ENCODE measurements at regions not wholly inside any gene's neighbourhood (a gene's known extent, or its start where the extent isn't known, plus 50 kb on each side); places are given as distances from the start of the nearest gene placed in this dataset.

DNA sequence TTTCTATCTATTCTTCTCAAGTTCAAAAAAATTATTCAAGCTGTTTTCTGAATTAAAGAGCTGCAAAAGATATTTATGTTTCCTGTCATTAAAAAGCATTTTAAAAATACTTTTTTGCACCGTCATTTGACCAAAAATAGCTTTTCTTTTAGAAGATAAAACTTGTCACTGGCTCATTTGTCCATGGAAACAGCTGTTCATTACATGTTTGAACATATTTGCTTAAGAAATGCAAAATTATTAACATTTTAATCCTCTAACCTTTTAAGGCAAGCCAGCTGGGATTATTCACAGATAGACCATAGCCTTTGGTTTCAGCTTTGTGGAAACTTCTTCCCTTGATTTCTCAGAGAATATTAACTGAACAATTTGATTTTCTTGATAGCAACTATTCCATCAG is 393.9 kb downstream of the TUSC1 start:
- H3K4me1 Mint-ChIP-seq (ENCODE audit: low read depth): no peaks in the 10 kb centered on the region
- H3K9me3 Mint-ChIP-seq: peaks cover 10% of the 10 kb centered on the region
- no peaks in the 10 kb centered on the region for H3K36me3 Mint-ChIP-seq (ENCODE audit: low read depth)
- DNase-seq (no peak), ATAC-seq (ENCODE audit: poor library complexity) (no peak)
- TF ChIP-seq, protein P1, sequence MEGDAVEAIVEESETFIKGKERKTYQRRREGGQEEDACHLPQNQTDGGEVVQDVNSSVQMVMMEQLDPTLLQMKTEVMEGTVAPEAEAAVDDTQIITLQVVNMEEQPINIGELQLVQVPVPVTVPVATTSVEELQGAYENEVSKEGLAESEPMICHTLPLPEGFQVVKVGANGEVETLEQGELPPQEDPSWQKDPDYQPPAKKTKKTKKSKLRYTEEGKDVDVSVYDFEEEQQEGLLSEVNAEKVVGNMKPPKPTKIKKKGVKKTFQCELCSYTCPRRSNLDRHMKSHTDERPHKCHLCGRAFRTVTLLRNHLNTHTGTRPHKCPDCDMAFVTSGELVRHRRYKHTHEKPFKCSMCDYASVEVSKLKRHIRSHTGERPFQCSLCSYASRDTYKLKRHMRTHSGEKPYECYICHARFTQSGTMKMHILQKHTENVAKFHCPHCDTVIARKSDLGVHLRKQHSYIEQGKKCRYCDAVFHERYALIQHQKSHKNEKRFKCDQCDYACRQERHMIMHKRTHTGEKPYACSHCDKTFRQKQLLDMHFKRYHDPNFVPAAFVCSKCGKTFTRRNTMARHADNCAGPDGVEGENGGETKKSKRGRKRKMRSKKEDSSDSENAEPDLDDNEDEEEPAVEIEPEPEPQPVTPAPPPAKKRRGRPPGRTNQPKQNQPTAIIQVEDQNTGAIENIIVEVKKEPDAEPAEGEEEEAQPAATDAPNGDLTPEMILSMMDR (IDR thresholded peaks at IDR 0.05): no peak
- Histone ChIP-seq H3K9me3 (ENCODE audit: control insufficient read depth in 1 of 2, insufficient read depth in 1 of 2, low read length in 2 of 2) (peaks cover 0 to 4% of the 10 kb centered on the region in 2 experiments), H3K4me1 (ENCODE audit: insufficient read depth, low read length) (no peaks in the 10 kb centered on the region), H3K36me3 (ENCODE audit: insufficient read depth, low read length) (no peaks in the 10 kb centered on the region), H3K27me3 (ENCODE audit: control insufficient read depth in 1 of 2, insufficient read depth in 2 of 2, low read length in 2 of 2) (no peaks in the 10 kb centered on the region), H3K4me3 (ENCODE audit: low read length) (no peak overlapping the region), H3K27ac (ENCODE audit: low read depth in 1 of 2, low read length in 2 of 2) (no peak overlapping the region)
- CTCF ChIA-PET: no interaction called here
- intact Hi-C loops (cut with DNase I, micrococcal nuclease): no loop called here
- H3K27ac Mint-ChIP-seq: no peak overlapping the region
- H3K27me3 Mint-ChIP-seq: no peaks in the 10 kb centered on the region
- POLR2A ChIA-PET: no interaction called here
- H3K4me3 Mint-ChIP-seq: no peak overlapping the region

DNA sequence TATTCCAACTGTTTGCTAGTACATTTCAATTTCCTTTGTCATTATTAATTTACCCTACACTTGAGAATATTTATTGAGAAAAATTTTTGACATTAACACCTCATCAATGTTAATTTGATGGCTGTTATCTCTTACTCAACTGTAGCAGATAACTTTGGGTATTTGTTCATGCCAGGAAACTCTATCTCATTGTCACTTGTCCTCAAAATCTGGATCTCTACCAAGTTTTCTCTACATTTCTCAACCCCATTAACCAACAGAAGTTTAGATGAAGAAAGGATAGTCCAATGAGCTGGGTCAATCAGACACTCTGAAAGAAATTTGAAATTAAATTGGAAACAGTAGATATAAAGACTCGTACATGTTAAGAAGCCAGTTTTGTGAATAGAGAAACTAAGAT is 395.3 kb downstream of the TUSC1 start:
- Histone ChIP-seq H3K4me3 (ENCODE audit: low read length) (no peak overlapping the region), H3K27ac (ENCODE audit: low read depth in 1 of 2, low read length in 2 of 2) (no peak overlapping the region), H3K36me3 (ENCODE audit: insufficient read depth, low read length) (no peaks in the 10 kb centered on the region), H3K27me3 (ENCODE audit: control insufficient read depth in 1 of 2, insufficient read depth in 2 of 2, low read length in 2 of 2) (no peaks in the 10 kb centered on the region), H3K9me3 (ENCODE audit: control insufficient read depth in 1 of 2, insufficient read depth in 1 of 2, low read length in 2 of 2) (peaks cover 0 to 4% of the 10 kb centered on the region in 2 experiments), H3K4me1 (ENCODE audit: insufficient read depth, low read length) (no peaks in the 10 kb centered on the region)
- DNase-seq (no peak), ATAC-seq (ENCODE audit: poor library complexity) (no peak)
- H3K27me3 Mint-ChIP-seq: no peaks in the 10 kb centered on the region
- H3K36me3 Mint-ChIP-seq (ENCODE audit: low read depth): no peaks in the 10 kb centered on the region
- intact Hi-C loops (cut with DNase I, micrococcal nuclease): no loop called here
- H3K4me3 Mint-ChIP-seq: no peak overlapping the region
- TF ChIP-seq, protein P1 (IDR thresholded peaks at IDR 0.05): no peak
- ChIA-PET POLR2A (no interaction called here), CTCF (no interaction called here)
- H3K4me1 Mint-ChIP-seq (ENCODE audit: low read depth): no peaks in the 10 kb centered on the region
- H3K27ac Mint-ChIP-seq: no peak overlapping the region
- peaks cover 4% of the 10 kb centered on the region for H3K9me3 Mint-ChIP-seq

DNA sequence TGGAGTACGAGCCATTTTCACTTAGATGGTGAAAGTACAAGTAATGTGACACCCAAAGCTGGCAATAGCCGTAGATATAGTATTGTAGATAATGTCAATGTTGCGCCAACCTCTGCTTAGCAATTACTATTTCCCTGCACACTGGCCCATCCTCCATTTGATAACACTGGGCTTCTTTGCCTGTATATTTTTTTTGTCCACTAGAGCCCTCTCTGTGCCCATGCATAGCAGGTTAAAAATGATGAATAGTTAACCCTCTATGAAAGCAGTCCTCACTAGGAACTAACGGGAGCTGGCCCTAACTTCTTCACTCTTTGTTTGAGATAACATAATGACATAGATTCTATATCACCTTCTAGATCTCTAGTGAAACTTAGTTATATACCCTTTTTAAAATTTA is 416.8 kb downstream of the TUSC1 start:
- POLR2A ChIA-PET: no interaction called here
- intact Hi-C loops (cut with DNase I, micrococcal nuclease): loop anchor here in 1 of 2 experiments (10.0 kb wide), 1 partner anchor 57 kb away; no protein-coding TSS in a partner anchor

More for the DNA sequence above, 416.8 kb downstream of the TUSC1 start:
- H3K4me3 ChIP-seq (ENCODE audit: low read length): no peak overlapping the region
- Mint-ChIP-seq H3K27ac (no peak overlapping the region), H3K9me3 (peaks cover 10% of the 10 kb centered on the region), H3K36me3 (ENCODE audit: low read depth) (no peaks in the 10 kb centered on the region), H3K27me3 (no peaks in the 10 kb centered on the region), H3K4me3 (no peak overlapping the region), H3K4me1 (ENCODE audit: low read depth) (no peaks in the 10 kb centered on the region)
- ATAC-seq (ENCODE audit: poor library complexity): no peak
- no peak overlapping the region for H3K27ac ChIP-seq (ENCODE audit: low read depth in 1 of 2, low read length in 2 of 2)
- CTCF ChIA-PET: no interaction called here
- no peaks in the 10 kb centered on the region for H3K27me3 ChIP-seq (ENCODE audit: control insufficient read depth in 1 of 2, insufficient read depth in 2 of 2, low read length in 2 of 2)
- TF ChIP-seq, protein P1 (IDR thresholded peaks at IDR 0.05): no peak
- no peaks in the 10 kb centered on the region for H3K4me1 ChIP-seq (ENCODE audit: insufficient read depth, low read length)
- no peak for DNase-seq
- H3K9me3 ChIP-seq (ENCODE audit: control insufficient read depth in 1 of 2, insufficient read depth in 1 of 2, low read length in 2 of 2): peaks cover 0 to 9% of the 10 kb centered on the region in 2 experiments
- H3K36me3 ChIP-seq (ENCODE audit: insufficient read depth, low read length): no peaks in the 10 kb centered on the region

All from CD4-positive, alpha-beta T cell (primary cell).